ENCODE measurements at regions not wholly inside any gene's neighbourhood (a gene's known extent, or its start where the extent isn't known, plus 50 kb on each side); places are given as distances from the start of the nearest gene placed in this dataset.

DNA sequence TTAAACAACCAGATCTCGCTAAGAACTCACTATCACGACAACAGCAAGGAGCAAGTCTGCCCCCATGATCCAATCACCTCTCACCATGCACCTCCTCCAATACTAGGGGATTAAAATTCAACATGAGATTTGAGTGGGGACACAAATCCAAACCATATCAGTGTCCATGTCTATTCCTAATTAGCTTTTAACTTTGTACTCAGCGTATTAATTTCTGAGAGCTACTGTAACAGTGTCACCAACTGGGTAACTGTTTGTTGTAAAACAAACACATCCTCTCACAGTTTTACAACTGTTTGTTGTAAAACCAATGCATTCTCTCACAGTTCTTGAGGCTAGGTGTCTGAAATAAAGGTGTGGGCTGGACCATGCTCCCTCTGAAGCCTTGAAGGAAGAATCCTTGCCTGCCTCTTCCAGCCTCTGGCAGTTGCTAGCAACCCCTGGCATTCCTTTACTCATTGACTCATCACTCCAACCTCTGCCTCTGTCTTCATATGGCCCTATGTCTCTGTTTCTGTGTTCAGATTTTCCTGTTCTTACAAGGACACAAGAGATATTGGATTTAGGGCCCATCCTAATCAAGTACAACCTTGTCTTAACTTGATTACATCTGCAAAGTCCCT is 121.2 kb downstream of the LTN1 start:
- TF ChIP-seq POLR2A (IDR thresholded peaks at IDR 0.05) = no peak
- no peak for TF ChIP-seq CTCF (IDR thresholded peaks at IDR 0.05)
